Neural progenitor cell (in vitro differentiated cells): ENCODE measurements at regions not wholly inside any gene's neighbourhood (a gene's known extent, or its start where the extent isn't known, plus 50 kb on each side); places are given as distances from the start of the nearest gene placed in this dataset.

Experiments
- DNase-seq: peaks from one replicate; pipeline ENCODE4 v3.0.0-alpha.2; 2016; ENCODE audit warnings: low spot score
- H2AFZ ChIP-seq: fragments of 200-600 bp; sonication (generic); replicated peaks from 2 replicates; pipeline ENCODE4 v1.6.1; 2016; ENCODE audit warnings: antibody characterized with exemption
- H3F3A ChIP-seq: fragments of 200-600 bp; sonication (generic); 2 replicates; pipeline ENCODE4 v1.6.1; 2016; ENCODE audit warnings: antibody characterized with exemption, low read depth
- H3K27ac ChIP-seq: fragments of 200-600 bp; sonication (generic); 2 replicates; pipeline ENCODE4 v1.5.1; 2016; ENCODE audit warnings: mild to moderate bottlenecking
- H3K27me3 ChIP-seq: fragments of 200-600 bp; sonication (generic); 2 replicates; pipeline ENCODE4 v1.6.1; 2016; ENCODE audit warnings: mild to moderate bottlenecking, moderate library complexity
- H3K36me3 ChIP-seq: fragments of 200-600 bp; sonication (generic); 2 replicates; pipeline ENCODE4 v1.5.1; 2016
- H3K4me1 ChIP-seq: fragments of 200-600 bp; sonication (generic); 2 replicates; pipeline ENCODE4 v1.6.1; 2016; ENCODE audit warnings: mixed run types
- H3K4me2 ChIP-seq: fragments of 200-600 bp; sonication (generic); 2 replicates; pipeline ENCODE4 v1.6.1; 2016
- H3K4me3 ChIP-seq: fragments of 200-600 bp; sonication (generic); 2 replicates; pipeline ENCODE4 v1.5.1; 2016
- H3K79me2 ChIP-seq: fragments of 200-600 bp; sonication (generic); 2 replicates; pipeline ENCODE4 v1.6.1; 2016; ENCODE audit warnings: low read depth
- H3K9ac ChIP-seq: fragments of 200-600 bp; sonication (generic); 2 replicates; pipeline ENCODE4 v1.6.1; 2016
- H3K9me3 ChIP-seq: fragments of 200-600 bp; sonication (generic); 2 replicates; pipeline ENCODE4 v1.5.1; 2016; ENCODE audit warnings: low read depth
- H4K20me1 ChIP-seq: fragments of 200-600 bp; sonication (generic); 2 replicates; pipeline ENCODE4 v1.6.1; 2016; ENCODE audit warnings: low read depth
- H3K27ac Mint-ChIP-seq: 3 replicates; pipeline ENCODE4 v1.8.0; 2021; ENCODE audit warnings: mixed read lengths
- H3K27me3 Mint-ChIP-seq: 2 replicates; pipeline ENCODE4 v1.8.0; 2022; ENCODE audit warnings: low read depth, mild to moderate bottlenecking, inconsistent platforms, moderate library complexity, mixed read lengths; ENCODE audit not compliant: insufficient read depth
- H3K36me3 Mint-ChIP-seq: 3 replicates; pipeline ENCODE4 v1.8.0; 2021; ENCODE audit warnings: mixed read lengths
- H3K4me1 Mint-ChIP-seq: 3 replicates; pipeline ENCODE4 v1.8.0; 2021; ENCODE audit warnings: mixed read lengths
- H3K4me3 Mint-ChIP-seq: 3 replicates; pipeline ENCODE4 v1.8.0; 2021; ENCODE audit warnings: mild to moderate bottlenecking, moderate library complexity, mixed read lengths
- H3K9me3 Mint-ChIP-seq: 3 replicates; pipeline ENCODE4 v1.8.0; 2020; ENCODE audit warnings: mixed read lengths
- EZH2 ChIP-seq: fragments of 200-600 bp; sonication (generic); IDR thresholded peaks from 2 replicates; pipeline ENCODE4 v1.6.1; 2017; ENCODE audit warnings: antibody characterized with exemption, mild to moderate bottlenecking, moderate library complexity
- EZH2phosphoT487 ChIP-seq: fragments of 200-600 bp; sonication (generic); IDR thresholded peaks from 2 replicates; pipeline ENCODE4 v1.6.1; 2017; ENCODE audit warnings: antibody characterized with exemption
- TF ChIP-seq, protein P1 (sequence below): fragments of 200-600 bp; sonication (generic); IDR thresholded peaks from 2 replicates; pipeline ENCODE4 v1.5.1; 2017; ENCODE audit warnings: antibody characterized with exemption, mild to moderate bottlenecking

DNA sequence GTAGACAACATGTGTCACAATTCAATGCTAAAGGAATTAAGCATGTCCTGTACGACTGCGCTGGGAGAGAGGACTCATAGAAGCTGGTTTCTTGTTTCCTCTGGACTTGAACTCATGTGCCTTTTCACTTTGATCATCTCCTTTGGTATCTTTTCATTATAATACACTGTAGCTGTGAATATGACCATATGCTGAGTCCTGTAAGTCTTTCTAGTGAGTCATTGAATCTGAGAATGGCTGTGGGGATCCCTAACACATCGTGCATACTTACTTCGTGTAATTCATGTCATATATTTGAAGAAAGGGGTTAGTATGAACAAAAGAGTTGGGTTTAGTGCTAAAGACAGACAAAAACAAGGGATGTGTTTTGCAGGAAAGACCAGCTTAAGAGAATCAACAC is 148.1 kb upstream of the RUNX1 start:
- Histone ChIP-seq H3K27me3 (no peaks in the 10 kb centered on the region), H4K20me1 (no peaks in the 10 kb centered on the region), H3K79me2 (no peaks in the 10 kb centered on the region), H3K4me2 (no peak overlapping the region), H3F3A (no peaks in the 10 kb centered on the region), H3K4me3 (no peak overlapping the region), H3K4me1 (no peaks in the 10 kb centered on the region), H3K27ac (no peak overlapping the region), H2AFZ (no peak overlapping the region), H3K9ac (no peak overlapping the region), H3K36me3 (no peaks in the 10 kb centered on the region), H3K9me3 (no peaks in the 10 kb centered on the region)
- Mint-ChIP-seq H3K4me1 (no peaks in the 10 kb centered on the region), H3K27me3 (peaks cover 2% of the 10 kb centered on the region), H3K4me3 (no peak overlapping the region), H3K36me3 (no peaks in the 10 kb centered on the region), H3K27ac (no peak overlapping the region), H3K9me3 (peaks cover 7% of the 10 kb centered on the region)
- no peak for DNase-seq
- TF ChIP-seq EZH2phosphoT487 (no peak), EZH2 (no peak)
- TF ChIP-seq, protein P1, sequence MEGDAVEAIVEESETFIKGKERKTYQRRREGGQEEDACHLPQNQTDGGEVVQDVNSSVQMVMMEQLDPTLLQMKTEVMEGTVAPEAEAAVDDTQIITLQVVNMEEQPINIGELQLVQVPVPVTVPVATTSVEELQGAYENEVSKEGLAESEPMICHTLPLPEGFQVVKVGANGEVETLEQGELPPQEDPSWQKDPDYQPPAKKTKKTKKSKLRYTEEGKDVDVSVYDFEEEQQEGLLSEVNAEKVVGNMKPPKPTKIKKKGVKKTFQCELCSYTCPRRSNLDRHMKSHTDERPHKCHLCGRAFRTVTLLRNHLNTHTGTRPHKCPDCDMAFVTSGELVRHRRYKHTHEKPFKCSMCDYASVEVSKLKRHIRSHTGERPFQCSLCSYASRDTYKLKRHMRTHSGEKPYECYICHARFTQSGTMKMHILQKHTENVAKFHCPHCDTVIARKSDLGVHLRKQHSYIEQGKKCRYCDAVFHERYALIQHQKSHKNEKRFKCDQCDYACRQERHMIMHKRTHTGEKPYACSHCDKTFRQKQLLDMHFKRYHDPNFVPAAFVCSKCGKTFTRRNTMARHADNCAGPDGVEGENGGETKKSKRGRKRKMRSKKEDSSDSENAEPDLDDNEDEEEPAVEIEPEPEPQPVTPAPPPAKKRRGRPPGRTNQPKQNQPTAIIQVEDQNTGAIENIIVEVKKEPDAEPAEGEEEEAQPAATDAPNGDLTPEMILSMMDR, result no peak

DNA sequence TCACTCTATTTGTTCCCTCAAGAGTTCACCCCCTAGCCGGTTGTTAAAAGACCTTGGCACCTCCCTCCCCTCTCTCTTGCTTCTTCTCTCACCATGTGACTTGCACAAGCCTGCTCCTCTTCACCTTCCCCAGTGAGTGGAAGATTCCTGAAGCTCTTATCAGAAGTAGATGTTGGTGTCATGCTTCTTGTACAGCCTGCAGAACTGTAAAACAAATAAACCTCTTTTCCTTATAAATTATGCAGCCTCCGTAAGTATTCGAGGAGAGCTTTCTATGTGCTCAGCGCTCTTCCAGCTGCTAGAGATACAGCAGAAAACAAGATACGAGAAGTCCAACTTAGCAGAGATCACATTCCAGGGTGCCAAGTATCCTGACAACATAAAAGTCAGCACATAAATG is 147.0 kb upstream of the RUNX1 start:
- Histone ChIP-seq H3K79me2 (no peaks in the 10 kb centered on the region), H3K27me3 (no peaks in the 10 kb centered on the region), H4K20me1 (no peaks in the 10 kb centered on the region), H3F3A (no peaks in the 10 kb centered on the region), H2AFZ (no peak overlapping the region), H3K4me2 (no peak overlapping the region), H3K9ac (no peak overlapping the region), H3K4me1 (no peaks in the 10 kb centered on the region), H3K36me3 (no peaks in the 10 kb centered on the region), H3K27ac (no peak overlapping the region), H3K4me3 (no peak overlapping the region), H3K9me3 (no peaks in the 10 kb centered on the region)
- DNase-seq, result no peak
- H3K4me1 Mint-ChIP-seq, result no peaks in the 10 kb centered on the region
- peaks cover 2% of the 10 kb centered on the region for H3K27me3 Mint-ChIP-seq
- no peak overlapping the region for H3K27ac Mint-ChIP-seq
- H3K36me3 Mint-ChIP-seq, result no peaks in the 10 kb centered on the region
- H3K4me3 Mint-ChIP-seq, result no peak overlapping the region
- TF ChIP-seq, protein P1, result no peak
- peaks cover 7% of the 10 kb centered on the region for H3K9me3 Mint-ChIP-seq

DNA sequence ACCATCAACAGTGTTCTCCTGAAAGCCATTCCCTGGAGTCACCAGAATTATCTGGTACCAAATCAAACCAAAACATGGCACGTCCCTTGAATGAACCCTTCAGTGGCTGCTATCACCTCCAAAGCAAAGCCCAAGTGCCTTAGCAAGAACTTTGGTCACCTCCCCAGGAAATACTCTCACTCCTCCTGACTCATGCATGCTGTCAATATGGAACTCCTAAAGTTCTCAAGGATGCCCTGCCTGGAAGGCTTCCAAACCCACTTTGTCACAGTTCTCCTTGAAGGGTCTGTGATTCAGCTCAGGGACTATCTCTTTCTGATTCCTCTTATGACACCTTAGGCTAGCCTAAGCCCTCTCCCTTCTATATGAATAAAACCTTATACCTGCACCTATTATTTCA is 146.1 kb upstream of the RUNX1 start:
- H3K27me3 ChIP-seq, result no peaks in the 10 kb centered on the region
- no peaks in the 10 kb centered on the region for H3K36me3 ChIP-seq
- Mint-ChIP-seq H3K4me1 (peaks cover 4% of the 10 kb centered on the region), H3K36me3 (no peaks in the 10 kb centered on the region), H3K4me3 (no peak overlapping the region), H3K27ac (no peak overlapping the region), H3K27me3 (peaks cover 2% of the 10 kb centered on the region), H3K9me3 (peaks cover 7% of the 10 kb centered on the region)
- H3K4me2 ChIP-seq, result no peak overlapping the region
- H4K20me1 ChIP-seq, result no peaks in the 10 kb centered on the region
- H3K27ac ChIP-seq, result no peak overlapping the region
- H2AFZ ChIP-seq, result no peak overlapping the region
- H3K9ac ChIP-seq, result no peak overlapping the region
- H3F3A ChIP-seq, result no peaks in the 10 kb centered on the region
- no peaks in the 10 kb centered on the region for H3K9me3 ChIP-seq
- H3K79me2 ChIP-seq, result no peaks in the 10 kb centered on the region
- H3K4me1 ChIP-seq, result no peaks in the 10 kb centered on the region
- no peak overlapping the region for H3K4me3 ChIP-seq
- no peak for DNase-seq
- TF ChIP-seq, protein P1, result no peak
- TF ChIP-seq EZH2phosphoT487 (no peak), EZH2 (no peak)

DNA sequence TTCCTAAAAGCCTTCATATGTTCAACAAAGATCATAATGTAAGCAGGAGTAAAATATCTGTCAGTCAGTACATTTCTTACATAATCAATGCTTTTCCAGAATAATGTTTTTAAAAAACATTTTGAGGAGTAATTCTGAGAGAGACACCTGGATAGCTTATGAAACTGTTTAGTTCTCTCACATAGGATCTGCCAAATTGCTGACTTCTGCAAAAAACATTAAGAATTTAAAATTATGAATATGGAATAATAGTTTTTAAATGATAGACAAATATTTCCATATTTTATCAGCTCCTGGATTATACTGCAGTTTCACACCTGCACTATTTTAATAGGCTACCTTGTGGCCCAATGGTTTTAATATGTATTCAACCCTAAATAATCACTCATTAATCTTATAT is 142.7 kb upstream of the RUNX1 start:
- Histone ChIP-seq H3F3A (no peaks in the 10 kb centered on the region), H3K36me3 (no peaks in the 10 kb centered on the region)
- H3K27ac Mint-ChIP-seq, result no peak overlapping the region

More for the DNA sequence above, 142.7 kb upstream of the RUNX1 start:
- TF ChIP-seq EZH2phosphoT487, result no peak
- no peak for TF ChIP-seq EZH2
- TF ChIP-seq, protein P1, result no peak
- no peak overlapping the region for H3K4me3 ChIP-seq
- peaks cover 17% of the 10 kb centered on the region for H3K4me1 Mint-ChIP-seq
- H3K27me3 Mint-ChIP-seq, result peaks cover 4% of the 10 kb centered on the region
- no peak overlapping the region for H3K9ac ChIP-seq
- H4K20me1 ChIP-seq, result no peaks in the 10 kb centered on the region
- no peaks in the 10 kb centered on the region for H3K9me3 ChIP-seq
- no peak overlapping the region for H2AFZ ChIP-seq
- H3K79me2 ChIP-seq, result no peaks in the 10 kb centered on the region
- H3K4me1 ChIP-seq, result no peaks in the 10 kb centered on the region
- H3K27me3 ChIP-seq, result no peaks in the 10 kb centered on the region
- no peak for DNase-seq
- no peak overlapping the region for H3K27ac ChIP-seq
- H3K36me3 Mint-ChIP-seq, result no peaks in the 10 kb centered on the region
- H3K9me3 Mint-ChIP-seq, result peaks cover 5% of the 10 kb centered on the region
- H3K4me2 ChIP-seq, result no peak overlapping the region
- no peak overlapping the region for H3K4me3 Mint-ChIP-seq
